Large intestine (tissue), 3 donors: ENCODE measurements at regions not wholly inside any gene's neighbourhood (a gene's known extent, or its start where the extent isn't known, plus 50 kb on each side); places are given as distances from the start of the nearest gene placed in this dataset.

Experiments
- DNase-seq, 2 donors: peaks; one replicate each; pipeline versions ENCODE4 v3.0.0 to v3.0.0-alpha.2; 2013
- H3K27ac ChIP-seq: one replicate; pipeline ENCODE4 v1.5.1; 2013; ENCODE audit warnings: low read length
- H3K27me3 ChIP-seq: 2 replicates; pipeline ENCODE4 v1.6.1; 2013; ENCODE audit warnings: low read length; ENCODE audit not compliant: control insufficient read depth, insufficient read depth
- H3K36me3 ChIP-seq: 2 replicates; pipeline ENCODE4 v1.6.1; 2013; ENCODE audit warnings: low read length; ENCODE audit not compliant: control insufficient read depth, insufficient read depth
- H3K4me1 ChIP-seq: one replicate; pipeline ENCODE4 v1.6.1; 2013; ENCODE audit warnings: low read length; ENCODE audit not compliant: control insufficient read depth, insufficient read depth
- H3K4me3 ChIP-seq: one replicate; pipeline ENCODE4 v1.5.1; 2013; ENCODE audit warnings: low read length
- H3K9me3 ChIP-seq: one replicate; pipeline ENCODE4 v1.6.1; 2013; ENCODE audit warnings: mild to moderate bottlenecking, low read depth, low read length, moderate library complexity; ENCODE audit not compliant: control insufficient read depth
- WGBS: methylation state at CpG from one replicate; pipeline ENCODE4 v1.1.5; 2013; ENCODE audit warnings: low lambda C conversion rate; ENCODE audit not compliant: insufficient coverage; 5-methylcytosine and 5-hydroxymethylcytosine counted together

DNA sequence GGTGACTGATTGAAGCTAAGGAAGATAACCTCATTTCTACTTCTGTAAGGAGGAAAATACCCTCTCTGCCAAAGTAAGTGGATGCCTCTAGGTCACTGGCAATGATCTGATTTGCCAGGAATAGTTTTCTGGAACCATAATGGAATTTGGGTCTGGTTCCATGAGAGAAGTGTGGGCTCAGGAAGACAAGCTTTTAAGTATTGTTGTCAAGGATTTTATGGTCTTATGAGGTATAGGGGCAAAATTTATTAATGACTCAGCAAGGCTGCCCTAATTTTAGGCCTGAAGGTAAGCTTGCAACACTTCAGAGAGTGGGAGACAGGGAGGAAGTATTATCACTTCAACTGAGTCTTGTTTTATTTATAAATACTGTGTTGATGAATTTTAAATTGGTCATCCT is 322.6 kb upstream of the ACTBL2 start:
- Histone ChIP-seq H3K4me1 (no peaks in the 10 kb centered on the region), H3K9me3 (no peaks in the 10 kb centered on the region), H3K27ac (no peak overlapping the region), H3K36me3 (no peaks in the 10 kb centered on the region), H3K4me3 (no peak overlapping the region), H3K27me3 (no peaks in the 10 kb centered on the region)
- DNase-seq, result no peak

DNA sequence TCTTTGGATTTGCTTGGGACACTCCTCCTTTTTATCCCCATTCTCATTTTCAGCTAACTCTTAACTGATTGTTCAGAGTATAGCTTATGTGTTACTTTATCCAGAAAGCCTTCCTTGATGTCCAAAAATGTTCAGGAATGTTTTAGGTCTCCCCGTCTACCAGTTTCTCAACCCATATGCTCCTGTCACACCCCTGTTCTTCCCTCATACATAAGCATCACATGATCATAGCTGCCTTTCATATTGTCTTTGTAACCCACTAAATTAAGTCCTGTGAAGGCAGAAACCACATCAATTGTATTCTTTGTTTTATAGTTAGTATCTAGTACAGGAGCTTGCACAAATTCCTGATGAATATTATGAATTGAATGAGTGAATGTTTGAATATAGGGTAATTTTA is 321.9 kb upstream of the ACTBL2 start:
- WGBS, result no CpG with 5 or more reads among the region's 1 CpG
- Histone ChIP-seq H3K27ac (no peak overlapping the region), H3K4me3 (no peak overlapping the region), H3K36me3 (no peaks in the 10 kb centered on the region), H3K27me3 (no peaks in the 10 kb centered on the region), H3K9me3 (no peaks in the 10 kb centered on the region), H3K4me1 (no peaks in the 10 kb centered on the region)
- DNase-seq, result no peak

DNA sequence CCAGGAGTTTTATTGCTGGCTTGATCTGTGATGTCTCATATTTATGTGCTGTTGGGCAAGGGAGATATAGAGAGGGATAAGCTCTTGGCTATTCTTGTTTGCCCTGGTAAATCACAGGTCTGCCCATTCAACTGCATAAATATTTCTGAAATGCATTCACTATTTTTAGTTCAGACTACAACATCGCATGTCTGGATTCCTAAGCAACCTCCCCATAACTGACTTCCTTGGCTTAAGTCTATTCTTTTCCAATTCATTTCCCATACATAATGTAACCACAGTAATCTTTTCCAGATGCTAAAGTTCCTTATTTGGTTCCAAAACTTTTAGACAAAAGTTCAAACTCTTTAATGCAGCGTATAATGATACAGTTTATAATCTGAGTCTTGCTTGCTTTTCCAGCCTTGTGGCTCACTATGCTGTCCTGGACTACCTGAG is 321.4 kb upstream of the ACTBL2 start:
- 86% methylated on average over 1 of the region's 2 CpGs for WGBS
- Histone ChIP-seq H3K36me3 (no peaks in the 10 kb centered on the region), H3K27ac (no peak overlapping the region), H3K4me3 (no peak overlapping the region), H3K4me1 (no peaks in the 10 kb centered on the region), H3K9me3 (no peaks in the 10 kb centered on the region), H3K27me3 (no peaks in the 10 kb centered on the region)
- DNase-seq, result no peak

DNA sequence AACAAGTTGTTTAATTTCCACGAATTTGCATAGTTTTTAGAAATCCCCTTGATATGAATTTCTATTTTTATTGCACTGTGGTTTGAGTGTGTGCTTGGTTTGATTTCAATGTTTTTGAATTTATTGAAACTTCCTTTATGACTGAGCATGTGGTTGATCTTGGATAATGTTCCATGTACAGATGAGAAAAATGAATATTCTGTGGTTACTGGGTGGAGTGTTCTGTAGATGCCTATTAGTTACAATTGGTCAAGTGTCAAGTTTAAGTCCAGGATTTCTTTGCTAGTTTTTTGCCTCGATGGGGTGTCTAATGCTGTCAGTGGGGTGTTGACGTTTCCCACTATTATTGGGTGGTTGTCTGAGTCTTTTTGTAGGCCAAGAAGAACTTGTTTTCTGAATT is 319.5 kb upstream of the ACTBL2 start:
- Histone ChIP-seq H3K27ac (no peak overlapping the region), H3K4me3 (no peak overlapping the region), H3K4me1 (no peaks in the 10 kb centered on the region), H3K27me3 (no peaks in the 10 kb centered on the region), H3K9me3 (no peaks in the 10 kb centered on the region), H3K36me3 (no peaks in the 10 kb centered on the region)
- DNase-seq, result no peak
- no CpG with 5 or more reads among the region's 3 CpGs for WGBS

DNA sequence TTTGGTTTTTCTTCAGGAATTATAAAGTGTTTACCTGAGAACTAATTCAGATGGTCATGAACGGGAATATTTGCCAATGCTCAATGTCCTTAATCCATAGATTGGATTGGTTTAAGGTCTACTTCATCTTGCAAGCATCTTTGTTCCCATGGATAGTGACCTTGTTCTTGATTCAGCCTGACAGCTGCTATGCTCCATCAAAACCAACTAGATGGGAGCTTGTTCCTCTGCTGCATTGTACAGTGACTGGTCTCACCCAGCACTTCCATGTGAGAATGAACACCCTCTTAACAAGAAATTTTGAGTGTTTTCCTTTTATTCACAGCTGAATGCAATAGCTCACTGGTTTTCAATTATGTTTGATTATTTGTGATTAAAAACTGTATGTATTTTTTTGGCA is 312.6 kb upstream of the ACTBL2 start:
- no peak for DNase-seq
- no peaks in the 10 kb centered on the region for H3K9me3 ChIP-seq
- no peaks in the 10 kb centered on the region for H3K27me3 ChIP-seq
- no peaks in the 10 kb centered on the region for H3K4me1 ChIP-seq
- no CpG with 5 or more reads among the region's 1 CpG for WGBS
- H3K36me3 ChIP-seq, result no peaks in the 10 kb centered on the region
- no peak overlapping the region for H3K4me3 ChIP-seq
- no peak overlapping the region for H3K27ac ChIP-seq

DNA sequence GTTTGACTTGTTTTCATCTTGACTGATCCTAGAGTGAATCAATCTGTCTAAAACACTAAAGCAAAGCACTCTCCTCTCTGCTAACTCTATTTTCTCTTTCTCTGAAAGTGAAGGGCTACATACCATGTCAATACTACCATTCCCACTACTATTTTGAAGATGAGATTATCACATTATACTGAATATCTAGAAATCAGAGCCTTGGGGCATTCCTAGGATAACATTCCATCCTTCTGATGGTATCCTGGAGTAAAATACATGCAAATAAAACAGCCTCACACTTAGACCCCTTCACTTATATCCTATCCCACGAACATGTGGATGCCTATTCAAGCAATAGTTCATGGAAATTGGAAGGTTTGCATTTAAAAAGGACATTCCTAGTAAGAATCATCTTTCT is 309.3 kb upstream of the ACTBL2 start:
- no peaks in the 10 kb centered on the region for H3K4me1 ChIP-seq
- no peaks in the 10 kb centered on the region for H3K9me3 ChIP-seq
- no peaks in the 10 kb centered on the region for H3K27me3 ChIP-seq
- DNase-seq, result no peak
- no peak overlapping the region for H3K27ac ChIP-seq
- no peaks in the 10 kb centered on the region for H3K36me3 ChIP-seq
- WGBS, result no CpG with 5 or more reads among the region's 1 CpG
- H3K4me3 ChIP-seq, result no peak overlapping the region

DNA sequence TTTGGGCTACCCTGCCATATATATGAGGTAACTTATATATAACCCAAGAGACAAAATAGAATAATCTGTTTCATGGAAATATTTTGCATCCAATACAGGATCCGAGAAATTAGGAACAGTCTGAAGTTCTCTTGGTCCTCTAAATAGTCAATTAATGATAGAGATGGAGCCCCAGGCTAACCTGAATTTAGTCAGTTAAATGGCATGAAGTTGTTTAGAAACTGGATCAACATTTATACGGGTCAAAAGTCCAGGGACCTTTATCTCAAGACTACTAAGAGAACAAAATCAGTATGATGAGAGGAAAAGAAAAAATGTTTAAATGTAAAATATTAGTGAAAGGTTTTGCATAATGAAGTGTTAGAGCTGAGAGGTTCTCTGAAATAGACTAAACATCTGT is 303.3 kb upstream of the ACTBL2 start:
- no peaks in the 10 kb centered on the region for H3K27me3 ChIP-seq
- 88% methylated on average over 1 of the region's 2 CpGs for WGBS
- no peak overlapping the region for H3K27ac ChIP-seq
- no peaks in the 10 kb centered on the region for H3K4me1 ChIP-seq
- H3K36me3 ChIP-seq, result no peaks in the 10 kb centered on the region
- DNase-seq, result no peak
- no peak overlapping the region for H3K4me3 ChIP-seq
- no peaks in the 10 kb centered on the region for H3K9me3 ChIP-seq

DNA sequence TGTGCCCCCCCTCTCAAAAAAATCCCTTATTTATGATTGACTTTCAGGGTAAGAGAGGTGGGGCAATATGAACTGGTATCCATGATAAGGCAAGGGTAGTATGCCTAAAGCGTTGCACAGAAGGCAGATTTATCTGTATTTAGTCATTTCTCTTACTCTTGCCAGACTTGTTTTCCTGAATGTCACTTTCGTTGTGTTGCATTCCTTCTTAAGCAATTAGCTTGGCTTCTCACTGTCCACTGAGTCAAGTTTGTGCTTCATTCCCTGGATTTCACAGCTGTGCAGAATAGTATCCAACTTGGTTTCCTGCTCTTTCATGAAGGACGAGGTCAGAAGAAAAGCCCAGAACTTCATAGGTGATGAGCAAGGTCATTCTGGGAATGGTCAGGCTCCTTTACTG is 301.5 kb upstream of the ACTBL2 start:
- WGBS, result no CpG with 5 or more reads among the region's 3 CpGs
- H3K9me3 ChIP-seq, result no peaks in the 10 kb centered on the region
- H3K4me1 ChIP-seq, result peaks cover 11% of the 10 kb centered on the region
- H3K4me3 ChIP-seq, result no peak overlapping the region
- H3K36me3 ChIP-seq, result no peaks in the 10 kb centered on the region
- H3K27ac ChIP-seq, result no peak overlapping the region
- no peak for DNase-seq
- no peaks in the 10 kb centered on the region for H3K27me3 ChIP-seq

DNA sequence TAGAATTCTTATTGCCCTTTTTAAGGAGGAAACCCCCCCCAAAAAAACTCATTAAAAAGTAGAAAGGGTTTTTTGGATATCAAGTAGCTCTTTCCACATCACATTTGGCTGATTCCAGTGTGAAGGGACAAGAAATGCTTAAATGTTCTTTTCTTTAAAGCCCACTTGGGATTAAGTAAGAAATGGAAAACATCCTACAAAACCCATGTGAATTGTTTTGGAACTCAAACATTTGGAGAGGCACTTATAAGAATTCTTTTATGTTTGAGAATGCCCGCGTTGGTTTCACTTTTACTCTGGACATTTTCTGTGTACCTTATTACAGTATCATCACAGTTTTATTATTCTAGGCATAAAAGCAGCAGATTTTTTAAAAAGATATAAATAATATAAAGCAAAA is 301.1 kb upstream of the ACTBL2 start:
- Histone ChIP-seq H3K4me1 (peaks cover 15% of the 10 kb centered on the region), H3K9me3 (no peaks in the 10 kb centered on the region), H3K27me3 (no peaks in the 10 kb centered on the region), H3K4me3 (no peak overlapping the region), H3K36me3 (no peaks in the 10 kb centered on the region), H3K27ac (no peak overlapping the region)
- WGBS, result 100% methylated on average over 2 of the region's 2 CpGs
- DNase-seq, result no peak

DNA sequence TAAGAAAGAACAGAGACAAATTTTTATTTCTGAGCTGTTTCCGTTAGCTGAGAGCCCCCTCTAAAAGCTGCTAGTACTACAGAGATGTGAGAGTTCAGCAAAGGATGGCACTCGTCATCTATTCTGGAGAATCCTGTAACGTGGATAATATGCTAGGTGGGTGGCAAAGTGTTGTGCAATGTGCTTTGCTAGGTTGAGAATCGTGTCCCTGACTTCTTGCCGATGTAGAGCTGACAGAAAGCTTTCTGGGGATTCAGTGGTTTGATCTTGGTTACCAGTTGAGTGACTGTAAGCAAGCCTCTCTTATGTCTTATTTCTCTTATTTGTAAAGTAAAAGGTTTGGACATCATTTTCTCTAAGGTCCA is 298.3 kb upstream of the ACTBL2 start:
- Histone ChIP-seq H3K27me3 (no peaks in the 10 kb centered on the region), H3K4me1 (peaks cover 20% of the 10 kb centered on the region), H3K27ac (no peak overlapping the region), H3K9me3 (no peaks in the 10 kb centered on the region), H3K36me3 (no peaks in the 10 kb centered on the region), H3K4me3 (no peak overlapping the region)
- no peak for DNase-seq
- no CpG with 5 or more reads among the region's 5 CpGs for WGBS

DNA sequence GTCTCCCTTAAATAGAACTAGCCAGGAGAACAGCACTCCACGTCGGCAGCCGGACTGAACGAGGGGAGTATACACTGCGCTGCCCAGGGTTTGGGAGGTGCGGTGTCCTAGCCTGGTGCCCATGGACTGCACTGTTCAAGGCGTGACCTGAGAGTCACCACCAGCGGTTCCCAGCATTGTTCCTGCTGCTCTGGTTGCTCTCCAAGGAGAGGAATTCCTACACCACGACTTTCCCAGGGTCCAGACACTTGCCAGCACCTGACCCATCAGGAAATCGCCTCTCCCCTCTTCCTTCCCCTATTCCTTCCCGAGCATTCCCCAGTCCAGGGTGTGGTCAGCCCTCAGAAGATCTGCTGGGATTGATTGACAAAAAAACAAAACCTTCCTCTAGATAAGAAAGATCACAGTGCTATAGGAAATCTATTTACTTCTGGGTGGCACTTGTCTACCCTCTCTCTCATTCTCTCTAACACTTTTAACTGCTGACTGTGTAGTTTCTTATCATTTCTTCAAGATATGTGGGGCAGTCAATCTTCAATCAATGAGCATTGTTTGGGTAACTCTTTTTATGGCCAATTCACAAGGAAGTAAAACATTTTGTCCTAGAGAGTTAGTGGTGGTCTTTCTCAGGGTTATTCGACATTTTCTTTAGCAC is 297.8 kb upstream of the ACTBL2 start:
- H3K9me3 ChIP-seq, result no peaks in the 10 kb centered on the region
- H3K4me3 ChIP-seq, result no peak overlapping the region
- peaks cover 20% of the 10 kb centered on the region for H3K4me1 ChIP-seq
- DNase-seq, result no peak
- no peaks in the 10 kb centered on the region for H3K36me3 ChIP-seq
- H3K27me3 ChIP-seq, result no peaks in the 10 kb centered on the region
- no CpG with 5 or more reads among the region's 12 CpGs for WGBS
- H3K27ac ChIP-seq, result no peak overlapping the region
